NCI-H2029 (cell line): ENCODE measurements at regions not wholly inside any gene's neighbourhood (a gene's known extent, or its start where the extent isn't known, plus 50 kb on each side); places are given as distances from the start of the nearest gene placed in this dataset.
"Not testable (repeated sequence)": the region's sequence is repeated elsewhere in the genome, so short reads cannot be mapped to it uniquely, and the experiment has no call there.

ENCODE experiments used
- DNase-seq: peaks from one replicate; lab custom pipeline; 2025; lab: John Stamatoyannopoulos, UW

GRCh38 chr18:39134255-39134654 lies 1568.7 kb upstream of the CELF4 start:
- no peak for DNase-seq

DNA sequence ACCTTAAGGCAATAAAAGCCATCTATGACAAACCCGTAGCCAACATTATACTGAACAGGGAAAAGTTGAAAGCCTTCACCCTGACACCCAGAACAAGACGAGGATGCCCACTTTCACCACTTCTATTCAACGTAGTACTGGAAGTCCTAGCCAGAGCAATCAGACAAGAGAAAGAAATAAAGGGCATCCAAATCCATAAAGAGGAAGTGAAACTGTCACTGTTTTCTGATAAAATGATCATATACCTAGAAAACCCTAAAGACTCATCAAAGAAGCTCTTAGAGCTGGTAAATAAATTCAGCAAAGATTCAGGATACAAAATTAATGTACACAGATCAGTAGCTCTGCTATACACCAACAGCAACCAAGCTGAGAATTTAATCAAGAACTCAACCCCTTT lies 1561.9 kb upstream of the CELF4 start:
- DNase-seq = not testable (repeated sequence)

- no peak for DNase-seq
Observed at GRCh38 chr18:39113790-39114189, 1548.2 kb upstream of the CELF4 start.

DNA sequence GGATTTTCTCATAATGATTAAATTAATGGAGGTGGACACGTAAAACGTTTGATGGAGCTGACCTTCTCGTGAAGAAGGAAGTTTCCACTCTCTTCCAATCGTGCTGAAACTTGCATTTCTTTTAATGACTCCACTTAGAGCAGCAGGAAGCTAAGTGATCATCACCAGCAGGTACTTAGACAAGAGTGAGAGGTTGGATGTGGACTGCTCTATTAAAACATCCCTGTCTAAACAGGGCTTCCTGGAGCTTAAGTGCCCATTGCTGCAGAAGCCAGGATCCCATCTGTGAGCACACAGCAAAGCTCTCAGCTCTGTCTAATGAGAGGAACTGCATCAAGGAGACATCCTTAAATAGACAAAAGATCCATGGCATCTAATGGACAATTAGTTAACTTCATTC lies 1539.5 kb upstream of the CELF4 start:
- DNase-seq = peak; percentile 5

DNA sequence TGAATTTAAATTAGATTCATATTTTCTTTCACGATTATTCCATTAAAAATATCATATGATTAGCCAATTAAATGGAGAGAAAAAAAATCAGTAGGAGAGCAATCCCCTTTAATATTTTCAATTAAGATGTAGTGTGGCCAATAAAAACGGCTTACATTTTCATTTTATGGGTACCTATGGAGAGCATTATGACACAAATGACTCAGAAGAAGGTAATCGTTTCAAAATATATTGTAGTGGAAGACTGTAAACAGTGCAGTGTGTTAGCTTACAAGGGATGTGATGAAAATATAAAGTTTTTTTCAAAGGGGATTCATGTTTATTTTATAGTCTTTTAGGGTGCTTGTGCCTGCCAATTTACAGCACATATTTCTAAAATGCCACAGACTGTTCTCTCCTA lies 1507.4 kb upstream of the CELF4 start:
- DNase-seq = no peak

DNA sequence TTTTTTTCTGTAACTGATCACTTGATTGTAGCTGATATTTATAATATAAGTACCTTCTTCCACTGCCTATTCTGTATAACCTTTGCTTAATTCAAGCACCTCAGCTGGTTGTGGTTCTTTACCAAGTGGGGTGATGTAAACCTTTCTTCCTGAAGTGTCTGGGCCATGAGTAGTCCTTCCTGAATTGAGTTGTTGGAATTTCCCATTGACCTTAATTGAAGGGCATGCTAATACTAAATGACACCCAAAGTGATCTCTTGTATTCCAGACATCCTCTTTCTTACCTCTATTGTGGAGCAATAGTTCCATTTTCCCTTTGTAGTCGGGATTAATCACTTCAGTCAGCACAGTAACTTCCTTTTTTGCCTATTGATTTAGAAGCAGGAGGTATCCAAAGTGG lies 1496.8 kb upstream of the CELF4 start:
- DNase-seq = no peak

GRCh38 chr18:39058386-39059000 lies 1492.9 kb upstream of the CELF4 start:
- no peak for DNase-seq

DNA sequence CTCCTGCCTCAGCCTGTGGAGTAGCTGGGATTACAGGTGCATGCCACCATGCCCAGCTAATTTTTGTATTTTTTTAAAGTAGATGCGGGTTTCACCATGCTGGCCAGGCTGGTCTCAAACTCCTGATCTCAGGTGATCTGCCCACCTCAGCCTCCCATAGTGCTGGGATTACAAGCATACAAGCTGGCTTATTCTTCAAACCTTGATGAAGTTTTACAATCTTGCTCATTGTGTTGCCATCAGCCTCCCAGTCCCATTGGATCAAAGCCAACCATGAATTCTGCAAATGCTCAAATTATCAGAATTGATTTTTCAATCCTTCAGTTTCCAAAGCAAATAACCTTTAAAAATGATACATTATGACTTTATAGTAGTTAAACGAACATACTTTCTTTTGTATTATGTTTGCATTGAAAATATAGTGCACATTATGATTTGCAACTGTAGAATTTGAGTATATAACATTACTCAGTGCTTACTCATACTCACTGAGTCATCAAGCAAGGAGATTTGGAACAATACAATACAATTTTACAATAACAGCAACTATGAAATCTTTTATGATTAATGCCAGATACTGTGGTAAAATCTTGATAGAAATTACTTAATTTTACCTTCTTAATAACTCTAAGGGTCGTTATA lies 1491.9 kb upstream of the CELF4 start:
- DNase-seq = no peak

GRCh38 chr18:39053571-39053970 lies 1488.0 kb upstream of the CELF4 start:
- peak; percentile 20 for DNase-seq

- no peak for DNase-seq
Observed at GRCh38 chr18:39051013-39051412, 1485.4 kb upstream of the CELF4 start.

GRCh38 chr18:39039813-39040212 lies 1474.2 kb upstream of the CELF4 start:
- no peak for DNase-seq

DNA sequence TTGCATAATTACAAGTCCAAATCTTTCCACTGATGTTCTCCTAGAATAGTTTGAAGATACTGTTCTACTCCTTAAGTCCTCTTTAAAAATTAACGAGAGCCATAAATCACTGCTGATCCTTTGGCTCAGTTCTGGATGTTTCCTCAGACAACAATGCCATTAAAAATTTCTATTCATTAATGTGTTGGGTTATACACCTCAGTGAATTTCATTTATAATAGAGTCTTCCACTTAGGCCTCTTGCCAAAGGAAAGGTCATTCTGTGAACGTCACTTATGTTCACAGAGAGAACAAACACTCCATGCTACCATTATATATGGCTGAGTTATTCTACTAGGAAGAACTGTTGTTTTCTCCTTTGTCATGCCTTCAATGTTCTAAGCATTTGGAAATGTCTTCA lies 1472.3 kb upstream of the CELF4 start:
- DNase-seq = peak; percentile 93

- DNase-seq = no peak
Observed at GRCh38 chr18:39033312-39033711, 1467.7 kb upstream of the CELF4 start.

DNA sequence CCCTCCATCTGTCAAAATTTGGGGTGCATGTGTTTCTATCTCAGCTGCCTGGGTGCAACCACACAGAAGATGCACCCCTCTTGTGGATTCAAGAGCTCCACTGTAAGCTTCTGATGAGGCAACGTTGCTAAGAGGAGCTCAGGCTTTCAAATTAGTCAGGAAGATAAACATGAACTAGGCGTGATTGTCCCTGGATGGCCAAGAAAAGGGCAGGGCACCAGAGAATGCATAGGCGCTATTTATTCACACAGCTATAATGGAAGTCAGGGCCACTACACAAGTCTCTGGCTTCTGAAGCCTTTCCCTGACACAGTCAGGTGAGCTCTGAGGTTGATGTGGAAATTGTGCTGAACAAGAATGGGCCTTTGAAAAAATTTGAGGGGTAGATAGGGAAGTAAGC lies 1466.0 kb upstream of the CELF4 start:
- no peak for DNase-seq

GRCh38 chr18:39030124-39030655 lies 1464.6 kb upstream of the CELF4 start:
- no peak for DNase-seq

DNA sequence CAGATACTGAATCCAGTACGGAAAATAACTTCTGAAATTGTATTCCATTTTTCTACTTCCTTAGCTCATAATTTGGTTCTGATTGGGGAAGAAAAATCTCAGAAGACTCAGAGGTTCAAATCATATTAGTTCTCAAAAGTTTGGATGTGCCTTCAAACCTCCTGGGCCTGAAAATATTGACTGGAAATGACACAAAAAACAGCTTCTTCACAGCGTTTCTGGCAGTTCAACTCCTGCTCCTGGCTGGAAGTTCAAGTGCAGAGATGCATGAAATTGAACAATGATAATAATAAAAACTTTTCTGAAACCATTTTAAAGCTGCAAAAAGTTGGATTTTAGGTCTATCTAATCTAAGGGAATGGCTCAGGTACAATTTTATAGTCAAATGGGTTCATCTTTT lies 1459.9 kb upstream of the CELF4 start:
- DNase-seq = no peak

GRCh38 chr18:39019989-39020388 lies 1454.4 kb upstream of the CELF4 start:
- DNase-seq = peak; percentile 66

DNA sequence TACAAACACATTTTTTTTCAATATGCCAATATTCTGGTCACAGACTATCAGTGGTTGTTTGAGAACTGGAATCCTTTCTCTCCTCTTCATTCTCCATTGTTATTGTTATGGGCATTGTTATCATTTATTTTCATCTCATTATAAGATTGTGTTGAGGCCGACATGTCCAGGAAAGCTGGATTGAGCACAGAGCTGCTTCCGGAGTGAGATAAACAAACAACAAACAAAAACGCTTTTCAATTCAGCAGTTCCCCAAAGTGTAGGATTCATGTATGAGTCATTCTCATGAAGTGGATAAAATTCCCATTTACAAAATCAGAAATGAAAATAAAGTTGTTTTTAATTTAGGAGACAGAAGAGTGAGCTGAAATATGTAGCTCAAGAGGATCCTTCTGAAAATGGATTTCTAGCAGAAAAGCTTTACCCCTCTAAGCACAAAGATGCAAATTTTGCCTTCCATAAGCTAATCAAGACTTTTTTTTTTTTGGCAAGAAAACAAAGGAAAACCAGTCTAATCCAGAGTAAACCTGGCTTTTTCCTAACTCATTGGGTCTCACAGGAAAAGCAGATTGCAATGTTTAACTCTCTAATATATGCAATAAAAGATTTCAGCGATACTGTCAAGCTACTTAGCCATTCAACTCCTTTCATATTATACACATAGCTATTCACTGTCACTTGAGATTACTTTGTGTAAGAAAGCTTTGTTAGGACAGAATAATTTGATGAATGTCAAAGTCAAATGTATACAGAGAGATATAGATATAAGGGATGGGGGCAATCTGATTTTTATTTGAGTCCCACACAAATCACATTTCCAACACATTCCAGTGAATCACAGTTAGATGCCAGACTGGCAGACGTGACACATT lies 1441.7 kb upstream of the CELF4 start:
- no peak for DNase-seq

- no peak for DNase-seq
Observed at GRCh38 chr18:38996056-38996455, 1430.5 kb upstream of the CELF4 start.

GRCh38 chr18:38993342-38993741 lies 1427.7 kb upstream of the CELF4 start:
- DNase-seq = no peak

- DNase-seq = no peak
Observed at GRCh38 chr18:38984968-38985367, 1419.4 kb upstream of the CELF4 start.

DNA sequence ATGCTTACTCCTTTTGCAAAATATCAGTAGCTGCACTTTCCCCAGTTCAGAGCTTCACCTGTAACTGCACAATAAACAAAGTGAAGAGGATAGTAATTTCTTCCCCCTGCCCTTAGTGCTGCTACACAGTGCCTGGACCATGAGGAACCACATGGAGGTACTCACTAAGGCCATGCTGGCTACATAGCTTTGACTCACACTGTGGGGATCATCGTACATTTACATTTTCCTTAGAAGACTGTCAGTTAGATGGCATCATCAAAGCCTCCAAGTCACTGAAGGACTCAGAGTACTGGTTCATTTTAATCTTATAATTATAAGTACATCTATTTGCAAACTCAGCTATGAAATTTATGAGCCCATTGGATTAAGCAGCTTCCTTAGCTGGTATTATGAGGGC lies 1416.5 kb upstream of the CELF4 start:
- no peak for DNase-seq

- no peak for DNase-seq
Observed at GRCh38 chr18:38981389-38981788, 1415.8 kb upstream of the CELF4 start.
